SJCRH30 (cell line): ENCODE measurements at regions not wholly inside any gene's neighbourhood (a gene's known extent, or its start where the extent isn't known, plus 50 kb on each side); places are given as distances from the start of the nearest gene placed in this dataset.

Experiments used
- DNase-seq, 2 experiments: peaks; one replicate each; pipeline ENCODE4 v3.0.0-alpha.2; 2015 to 2020
- H3K27ac ChIP-seq: fragments of 250-450 bp; sonication (Bioruptor Pico); 2 replicates; pipeline ENCODE4 v1.5.1; 2020; ENCODE audit warnings: mild to moderate bottlenecking, moderate library complexity
- H3K27me3 ChIP-seq: fragments of 250-450 bp; sonication (Bioruptor Pico); 2 replicates; pipeline ENCODE4 v1.5.1; 2020; ENCODE audit warnings: mild to moderate bottlenecking, moderate library complexity
- H3K36me3 ChIP-seq: fragments of 250-450 bp; sonication (Bioruptor Pico); 2 replicates; pipeline ENCODE4 v1.5.1; 2020; ENCODE audit warnings: mild to moderate bottlenecking, moderate library complexity
- H3K4me1 ChIP-seq: fragments of 250-450 bp; sonication (Bioruptor Pico); 2 replicates; pipeline ENCODE4 v1.5.1; 2020; ENCODE audit warnings: mild to moderate bottlenecking, moderate library complexity
- H3K4me3 ChIP-seq: fragments of 250-450 bp; sonication (Bioruptor Pico); 2 replicates; pipeline ENCODE4 v1.5.1; 2020; ENCODE audit warnings: mild to moderate bottlenecking, moderate library complexity
- H3K9me3 ChIP-seq: fragments of 250-450 bp; sonication (Bioruptor Pico); replicated peaks from 2 replicates; pipeline ENCODE4 v1.5.1; 2020; ENCODE audit warnings: mild to moderate bottlenecking, moderate library complexity

- DNase-seq: peak in 1 of 2 experiments; percentile 33
- H3K27ac ChIP-seq: no peak overlapping the region
Measured at GRCh38 chrX:100512471-100512870, 72.3 kb upstream of the TNMD start.

GRCh38 chrX:100494646-100495370 is 84.7 kb upstream of the PCDH19 start:
- H3K27me3 ChIP-seq: no peaks in the 10 kb centered on the region
- no peaks in the 10 kb centered on the region for H3K36me3 ChIP-seq
- no peaks in the 10 kb centered on the region for H3K4me1 ChIP-seq
- no peak overlapping the region for H3K27ac ChIP-seq
- H3K4me3 ChIP-seq: no peak overlapping the region
- no peaks in the 10 kb centered on the region for H3K9me3 ChIP-seq
- DNase-seq: no peak

More at GRCh38 chrX:100512471-100512870, 72.3 kb upstream of the TNMD start:
- Histone ChIP-seq H3K27me3 (no peaks in the 10 kb centered on the region), H3K36me3 (no peaks in the 10 kb centered on the region), H3K4me3 (no peak overlapping the region), H3K9me3 (no peaks in the 10 kb centered on the region), H3K4me1 (no peaks in the 10 kb centered on the region)

- H3K27me3 ChIP-seq: no peaks in the 10 kb centered on the region
- H3K36me3 ChIP-seq: no peaks in the 10 kb centered on the region
- H3K9me3 ChIP-seq: no peaks in the 10 kb centered on the region
- no peaks in the 10 kb centered on the region for H3K4me1 ChIP-seq
- H3K27ac ChIP-seq: no peak overlapping the region
- no peak for DNase-seq
- no peak overlapping the region for H3K4me3 ChIP-seq
Measured at GRCh38 chrX:100491174-100491573, 81.1 kb upstream of the PCDH19 start.

- Histone ChIP-seq H3K27me3 (no peaks in the 10 kb centered on the region), H3K4me3 (no peak overlapping the region), H3K27ac (no peak overlapping the region), H3K4me1 (no peaks in the 10 kb centered on the region), H3K9me3 (no peaks in the 10 kb centered on the region), H3K36me3 (no peaks in the 10 kb centered on the region)
- DNase-seq: no peak
Measured at GRCh38 chrX:100487795-100488194, 77.7 kb upstream of the PCDH19 start.

- Histone ChIP-seq H3K36me3 (no peaks in the 10 kb centered on the region), H3K27me3 (no peaks in the 10 kb centered on the region), H3K9me3 (no peaks in the 10 kb centered on the region), H3K27ac (no peak overlapping the region), H3K4me3 (no peak overlapping the region), H3K4me1 (no peaks in the 10 kb centered on the region)
- DNase-seq: no peak
Measured at GRCh38 chrX:100484971-100485370, 74.9 kb upstream of the PCDH19 start.

GRCh38 chrX:100479329-100479728 is 69.3 kb upstream of the PCDH19 start:
- Histone ChIP-seq H3K4me3 (no peak overlapping the region), H3K4me1 (no peaks in the 10 kb centered on the region), H3K27ac (no peak overlapping the region), H3K27me3 (no peaks in the 10 kb centered on the region), H3K9me3 (no peaks in the 10 kb centered on the region), H3K36me3 (no peaks in the 10 kb centered on the region)
- DNase-seq: no peak

GRCh38 chrX:100478714-100479306 is 68.7 kb upstream of the PCDH19 start:
- Histone ChIP-seq H3K4me1 (no peaks in the 10 kb centered on the region), H3K27ac (no peak overlapping the region), H3K9me3 (no peaks in the 10 kb centered on the region), H3K27me3 (no peaks in the 10 kb centered on the region), H3K36me3 (no peaks in the 10 kb centered on the region), H3K4me3 (no peak overlapping the region)
- no peak for DNase-seq

GRCh38 chrX:100477958-100478357 is 67.9 kb upstream of the PCDH19 start:
- no peak overlapping the region for H3K4me3 ChIP-seq
- DNase-seq: no peak

GRCh38 chrX:100477467-100477866 is 67.4 kb upstream of the PCDH19 start:
- no peaks in the 10 kb centered on the region for H3K4me1 ChIP-seq
- no peaks in the 10 kb centered on the region for H3K27me3 ChIP-seq
- no peak overlapping the region for H3K4me3 ChIP-seq
- H3K9me3 ChIP-seq: no peaks in the 10 kb centered on the region
- H3K27ac ChIP-seq: no peak overlapping the region
- no peaks in the 10 kb centered on the region for H3K36me3 ChIP-seq
- DNase-seq: no peak

More at GRCh38 chrX:100477958-100478357, 67.9 kb upstream of the PCDH19 start:
- Histone ChIP-seq H3K36me3 (no peaks in the 10 kb centered on the region), H3K27me3 (no peaks in the 10 kb centered on the region), H3K4me1 (no peaks in the 10 kb centered on the region), H3K9me3 (no peaks in the 10 kb centered on the region), H3K27ac (no peak overlapping the region)
